ENCODE measurements at regions not wholly inside any gene's neighbourhood (a gene's known extent, or its start where the extent isn't known, plus 50 kb on each side); places are given as distances from the start of the nearest gene placed in this dataset.

DNA sequence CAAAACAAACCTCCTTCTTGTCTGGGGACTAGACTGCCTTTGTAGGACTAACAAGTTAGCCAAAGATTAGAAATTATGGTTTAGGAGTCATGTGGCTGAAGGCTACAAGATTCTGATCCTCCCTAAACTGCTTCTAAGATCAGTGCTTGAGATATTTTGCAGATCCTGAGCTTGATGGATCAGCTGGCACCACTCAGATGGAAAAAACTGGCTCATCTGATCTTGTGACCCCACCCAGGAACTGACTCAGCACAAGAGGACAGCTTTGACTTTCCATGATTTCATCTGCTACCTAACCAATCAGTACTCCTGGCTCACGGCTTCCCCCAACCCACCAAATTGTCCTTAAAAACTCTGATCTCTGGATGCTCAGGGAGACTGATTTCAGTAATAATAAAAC, 271.5 kb upstream of the TAC1 start:
- H3K4me3 ChIP-seq (ENCODE audit: low read depth, low read length) = no peak overlapping the region
- TF ChIP-seq, protein P1, sequence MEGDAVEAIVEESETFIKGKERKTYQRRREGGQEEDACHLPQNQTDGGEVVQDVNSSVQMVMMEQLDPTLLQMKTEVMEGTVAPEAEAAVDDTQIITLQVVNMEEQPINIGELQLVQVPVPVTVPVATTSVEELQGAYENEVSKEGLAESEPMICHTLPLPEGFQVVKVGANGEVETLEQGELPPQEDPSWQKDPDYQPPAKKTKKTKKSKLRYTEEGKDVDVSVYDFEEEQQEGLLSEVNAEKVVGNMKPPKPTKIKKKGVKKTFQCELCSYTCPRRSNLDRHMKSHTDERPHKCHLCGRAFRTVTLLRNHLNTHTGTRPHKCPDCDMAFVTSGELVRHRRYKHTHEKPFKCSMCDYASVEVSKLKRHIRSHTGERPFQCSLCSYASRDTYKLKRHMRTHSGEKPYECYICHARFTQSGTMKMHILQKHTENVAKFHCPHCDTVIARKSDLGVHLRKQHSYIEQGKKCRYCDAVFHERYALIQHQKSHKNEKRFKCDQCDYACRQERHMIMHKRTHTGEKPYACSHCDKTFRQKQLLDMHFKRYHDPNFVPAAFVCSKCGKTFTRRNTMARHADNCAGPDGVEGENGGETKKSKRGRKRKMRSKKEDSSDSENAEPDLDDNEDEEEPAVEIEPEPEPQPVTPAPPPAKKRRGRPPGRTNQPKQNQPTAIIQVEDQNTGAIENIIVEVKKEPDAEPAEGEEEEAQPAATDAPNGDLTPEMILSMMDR (conservative IDR thresholded peaks at IDR 0.05; ENCODE audit: low read depth, low read length) = no peak
- DNase-seq (ENCODE audit: low read depth) = no peak

DNA sequence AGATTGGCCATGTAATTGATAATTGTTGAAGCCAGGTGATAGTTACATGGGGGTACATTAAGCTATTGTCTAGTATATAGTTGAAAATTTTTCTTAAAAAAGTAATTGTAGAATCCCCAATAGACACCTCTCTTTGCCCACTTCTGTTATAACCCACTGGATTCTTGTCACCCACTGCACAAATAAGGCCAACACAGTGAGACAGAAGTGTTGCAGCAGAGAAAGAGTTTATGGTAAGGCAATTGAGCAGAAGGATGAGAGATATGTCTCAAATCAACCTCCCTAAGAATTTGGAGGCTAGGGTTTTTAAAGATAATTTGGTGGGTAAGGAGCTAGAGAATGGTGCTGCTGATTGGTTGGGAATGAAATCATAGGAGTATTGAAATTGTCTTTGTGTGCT, 270.3 kb upstream of the TAC1 start:
- DNase-seq (ENCODE audit: low read depth) = no peak
- no peak overlapping the region for H3K4me3 ChIP-seq (ENCODE audit: low read depth, low read length)
- TF ChIP-seq, protein P1 (conservative IDR thresholded peaks at IDR 0.05; ENCODE audit: low read depth, low read length) = no peak

DNA sequence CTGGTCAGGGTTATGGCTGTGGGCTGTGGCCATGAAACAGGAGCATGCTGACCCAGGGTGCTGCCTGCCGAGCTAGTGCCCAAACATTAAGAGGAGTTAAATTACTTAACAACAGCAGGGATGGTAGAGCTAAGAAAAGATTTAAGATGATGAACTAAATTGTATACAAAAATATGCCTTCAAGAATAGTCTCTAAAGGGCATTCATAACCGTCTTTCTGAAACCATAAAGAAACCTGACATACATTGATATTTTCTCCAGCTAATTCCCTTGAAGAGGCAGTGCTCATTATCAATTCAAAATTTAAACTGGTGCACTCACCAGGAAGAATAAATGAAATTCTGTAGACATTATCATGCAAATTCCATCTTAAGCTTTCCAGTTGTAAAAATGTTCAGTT, 265.8 kb upstream of the TAC1 start:
- no peak overlapping the region for H3K4me3 ChIP-seq (ENCODE audit: low read depth, low read length)
- TF ChIP-seq, protein P1 (conservative IDR thresholded peaks at IDR 0.05; ENCODE audit: low read depth, low read length) = no peak
- no peak for DNase-seq (ENCODE audit: low read depth)

DNA sequence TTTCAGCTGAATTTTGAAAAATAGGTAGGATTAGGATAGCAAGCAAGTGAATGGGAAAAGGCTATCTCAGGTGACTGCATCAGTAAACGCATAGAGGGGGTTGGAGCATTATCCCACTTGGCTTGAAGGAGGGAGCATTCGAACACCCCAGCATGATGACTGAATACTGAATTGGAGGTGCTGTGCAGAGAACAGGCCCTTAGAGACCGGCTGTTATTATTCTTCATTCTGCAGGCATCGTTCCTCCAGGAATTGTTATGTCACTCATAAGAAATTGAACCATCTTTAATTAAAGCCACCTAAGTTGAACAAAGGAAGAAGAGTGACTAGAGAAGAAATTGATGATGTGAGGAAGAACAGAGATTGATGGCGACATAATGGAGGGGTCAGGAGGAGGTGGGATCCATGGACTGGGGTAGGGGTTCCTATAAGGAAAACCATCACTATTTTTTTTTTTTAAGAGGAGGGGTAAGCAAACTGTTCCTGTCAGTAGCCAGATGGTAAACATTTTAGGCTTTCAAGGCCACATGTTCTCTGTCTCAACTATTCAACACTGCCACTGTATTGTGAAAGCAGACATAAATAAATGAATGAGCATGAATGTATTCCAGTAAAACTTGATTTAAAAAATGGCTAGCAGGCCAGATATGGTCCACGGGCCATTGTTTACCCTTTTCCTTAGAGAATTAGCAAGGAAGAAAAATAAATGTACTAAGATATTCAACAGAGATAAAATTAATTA, 264.7 kb upstream of the TAC1 start:
- no peak overlapping the region for H3K4me3 ChIP-seq (ENCODE audit: low read depth, low read length)
- DNase-seq (ENCODE audit: low read depth) = no peak
- TF ChIP-seq, protein P1 (conservative IDR thresholded peaks at IDR 0.05; ENCODE audit: low read depth, low read length) = no peak

DNA sequence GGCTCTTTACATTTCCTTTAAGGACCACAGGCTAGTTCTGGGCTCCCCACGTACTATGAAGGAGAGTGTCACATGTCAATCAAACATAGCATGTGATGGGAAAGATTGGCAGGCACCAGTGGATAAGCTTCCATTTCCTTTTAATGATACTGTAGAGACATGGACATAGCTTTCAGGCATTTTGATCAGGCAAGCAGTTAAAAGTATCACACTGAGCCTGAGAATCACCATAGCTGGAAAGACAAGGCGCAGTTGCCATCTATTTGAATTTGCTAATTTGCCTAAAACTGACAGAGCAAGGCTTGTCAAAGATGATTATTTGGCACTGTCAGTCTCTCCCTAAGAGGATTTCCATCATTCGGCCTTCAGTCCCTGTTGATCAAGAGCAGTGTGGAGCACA, 263.4 kb upstream of the TAC1 start:
- TF ChIP-seq, protein P1 (conservative IDR thresholded peaks at IDR 0.05; ENCODE audit: low read depth, low read length) = no peak
- no peak overlapping the region for H3K4me3 ChIP-seq (ENCODE audit: low read depth, low read length)
- no peak for DNase-seq (ENCODE audit: low read depth)

DNA sequence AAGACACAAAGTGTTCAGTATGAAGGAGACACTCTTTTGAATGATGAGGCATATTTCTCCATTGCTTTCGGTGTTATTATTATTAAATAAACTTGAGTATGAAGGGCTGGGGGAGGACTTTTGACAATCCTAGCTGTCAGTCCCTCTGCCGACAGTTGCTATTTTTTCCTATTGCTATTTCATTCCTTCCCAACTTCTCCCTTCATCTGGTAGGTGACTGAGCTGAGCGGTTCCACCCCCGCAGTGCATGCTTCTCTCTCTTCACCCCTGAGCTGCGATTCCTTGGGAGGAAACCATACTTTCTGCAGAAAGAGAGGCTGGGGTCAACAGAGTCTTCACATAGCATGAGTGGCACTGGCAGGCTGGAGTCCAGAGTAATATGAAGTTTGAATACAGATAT, 261.2 kb upstream of the TAC1 start:
- TF ChIP-seq, protein P1 (conservative IDR thresholded peaks at IDR 0.05; ENCODE audit: low read depth, low read length) = no peak
- H3K4me3 ChIP-seq (ENCODE audit: low read depth, low read length) = no peak overlapping the region
- no peak for DNase-seq (ENCODE audit: low read depth)

DNA sequence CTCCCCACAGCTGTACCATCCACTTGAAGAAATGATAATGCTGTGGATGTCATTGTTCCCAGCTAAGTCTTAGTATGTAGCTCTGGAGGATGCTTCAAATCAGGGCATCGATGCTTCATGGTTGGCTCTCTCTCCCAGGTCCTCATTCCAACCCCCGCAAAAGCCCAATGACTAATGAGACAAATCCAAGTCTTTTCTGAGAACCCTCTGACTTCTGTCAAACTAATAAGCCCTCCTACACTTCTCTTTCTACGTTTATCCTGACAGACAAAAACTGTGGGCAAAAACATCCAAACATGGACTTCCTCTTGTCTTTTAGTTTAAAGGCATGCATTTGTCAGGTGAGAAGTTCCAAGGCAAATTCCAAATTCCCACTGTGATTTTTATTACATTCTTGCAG, 260.4 kb upstream of the TAC1 start:
- H3K4me3 ChIP-seq (ENCODE audit: low read depth, low read length) = no peak overlapping the region
- TF ChIP-seq, protein P1 (conservative IDR thresholded peaks at IDR 0.05; ENCODE audit: low read depth, low read length) = no peak
- no peak for DNase-seq (ENCODE audit: low read depth)
